GM12878 (cell line): ENCODE measurements at regions not wholly inside any gene's neighbourhood (a gene's known extent, or its start where the extent isn't known, plus 50 kb on each side); places are given as distances from the start of the nearest gene placed in this dataset.

ENCODE experiments used
- ATAC-seq: fragments of 200-7000 bp; cut with Tn5 transposase; 3 replicates; pipeline ENCODE4 v1.9.1; 2020; ENCODE audit warnings: mild to moderate bottlenecking, moderate library complexity
- BruUV-seq: library from RNA; stranded (reverse); fragments of 400-500 nt; replicated peaks from 2 replicates; lab custom pipeline; 2021; lab: Mats Ljungman, UMichigan
- CTCF ChIA-PET: fragments of 300-600 bp; sonication (Branson Sonifier 250); formaldehyde crosslinking; extraction: SDS; loops from one replicate; lab custom pipeline; 2021; ENCODE audit warnings: inconsistent platforms; lab: Yijun Ruan, JAX
- POLR2A ChIA-PET: fragments of 350-600 bp; formaldehyde crosslinking; extraction: SDS; loops from one replicate; lab custom pipeline; 2021; ENCODE audit warnings: inconsistent platforms; lab: Charles Lee
- RAD21 ChIA-PET: fragments of 300-600 bp; sonication (Branson Sonifier 250); formaldehyde crosslinking; loops from one replicate; lab custom pipeline; 2023; ENCODE audit warnings: antibody characterized with exemption; ENCODE audit not compliant: unreplicated experiment; lab: Charles Lee
- SMC1A ChIA-PET: fragments of 300-600 bp; sonication (Branson Sonifier 250); formaldehyde crosslinking; loops from one replicate; lab custom pipeline; 2023; ENCODE audit not compliant: unreplicated experiment, uncharacterized antibody; lab: Charles Lee
- DNase-seq: peaks from one replicate; pipeline ENCODE4 v3.0.0-alpha.2; 2011; ENCODE audit warnings: low read depth, low spot score
- FAIRE-seq: peaks from 3 replicates; lab custom pipeline; 2011; peaks lifted over from hg19 to GRCh38; lab: Jason Lieb, UNC
- H2AFZ ChIP-seq: 2 replicates; pipeline ENCODE4 v1.6.0; 2011; ENCODE audit warnings: low read depth, low read length, control low read depth; ENCODE audit not compliant: control insufficient read depth
- H3K27ac ChIP-seq: 2 replicates; pipeline ENCODE4 v1.5.1; 2011; ENCODE audit warnings: control low read depth; ENCODE audit not compliant: control insufficient read depth, insufficient read depth
- H3K27me3 ChIP-seq, 2 experiments: replicated peaks in 1 of 2; 2 replicates each; pipeline versions ENCODE4 v1.6.0 to v1.6.1; 2011; ENCODE audit warnings: low read length in 1 of 2; ENCODE audit not compliant: control insufficient read depth in 2 of 2, insufficient read depth in 2 of 2
- H3K36me3 ChIP-seq, 2 experiments: 2 replicates each; pipeline ENCODE4 v1.5.1; 2011; ENCODE audit warnings: low read length in 1 of 2; ENCODE audit not compliant: control insufficient read depth in 2 of 2, insufficient read depth in 2 of 2
- H3K4me1 ChIP-seq: 2 replicates; pipeline ENCODE4 v1.6.1; 2011; ENCODE audit warnings: mild to moderate bottlenecking, low read length, moderate library complexity, mixed read lengths; ENCODE audit not compliant: control insufficient read depth, insufficient read depth
- H3K4me2 ChIP-seq: 2 replicates; pipeline ENCODE4 v1.6.0; 2011; ENCODE audit warnings: control low read depth; ENCODE audit not compliant: control insufficient read depth, insufficient read depth
- H3K4me3 ChIP-seq: fragments of 200-600 bp; sonication (generic); 2 replicates; pipeline ENCODE4 v1.5.1; 2016
- H3K79me2 ChIP-seq: 2 replicates; pipeline ENCODE4 v1.6.0; 2011; ENCODE audit warnings: low read length; ENCODE audit not compliant: control insufficient read depth, insufficient read depth
- H3K9ac ChIP-seq: 2 replicates; pipeline ENCODE4 v1.8.0; 2011; ENCODE audit warnings: low read length, control low read depth, mixed read lengths; ENCODE audit not compliant: control insufficient read depth, insufficient read depth
- H3K9me3 ChIP-seq: replicated peaks from 3 replicates; pipeline ENCODE4 v1.5.1; 2011; ENCODE audit warnings: mild to moderate bottlenecking, low read length; ENCODE audit not compliant: control insufficient read depth, insufficient read depth
- H4K20me1 ChIP-seq: 2 replicates; pipeline ENCODE4 v1.6.0; 2011; ENCODE audit not compliant: control insufficient read depth, insufficient read depth
- CBX3 ChIP-seq: fragments of 200-600 bp; sonication (generic); IDR thresholded peaks from 2 replicates; pipeline ENCODE4 v1.6.1; 2016; ENCODE audit warnings: low read depth, borderline replicate concordance
- FOS ChIP-seq: IDR thresholded peaks from 3 replicates; pipeline ENCODE4 v1.6.1; 2011; ENCODE audit warnings: borderline replicate concordance; ENCODE audit not compliant: insufficient read length; ENCODE audit errors: extremely low read depth
- FOXM1 ChIP-seq: IDR thresholded peaks from 2 replicates; pipeline ENCODE4 v1.6.1; 2012; ENCODE audit warnings: low read depth, mild to moderate bottlenecking, inconsistent platforms, low read length, moderate library complexity
- GATAD2B ChIP-seq: fragments of 450-650 bp; conservative IDR thresholded peaks from 2 replicates; pipeline ENCODE4 v1.6.1; 2017; ENCODE audit warnings: low read depth, mild to moderate bottlenecking, moderate library complexity
- HDAC6 ChIP-seq: fragments of 200-600 bp; sonication (generic); IDR thresholded peaks from one replicate; pipeline ENCODE4 v1.8.0; 2017; ENCODE audit warnings: antibody characterized with exemption; ENCODE audit not compliant: unreplicated experiment
- NR2C2 ChIP-seq: IDR thresholded peaks from 2 replicates; pipeline ENCODE4 v1.6.1; 2011; ENCODE audit warnings: borderline replicate concordance, low read depth; ENCODE audit not compliant: control insufficient read depth, insufficient read length
- NRF1 ChIP-seq: conservative IDR thresholded peaks from 2 replicates; pipeline ENCODE4 v1.6.1; 2011; ENCODE audit warnings: mild to moderate bottlenecking, low read depth, low read length, improper control_type of control experiment
- SIX5 ChIP-seq: IDR thresholded peaks from 2 replicates; pipeline ENCODE4 v1.6.1; 2011; ENCODE audit warnings: mild to moderate bottlenecking, low read depth, low read length, moderate library complexity; ENCODE audit not compliant: severe bottlenecking
- TCF7 ChIP-seq: IDR thresholded peaks from 2 replicates; pipeline ENCODE4 v1.6.1; 2014; ENCODE audit warnings: antibody characterized with exemption, borderline replicate concordance
- WRNIP1 ChIP-seq: IDR thresholded peaks from 2 replicates; pipeline ENCODE4 v1.6.1; 2011; ENCODE audit warnings: low read depth, low read length, improper control_type of control experiment, borderline replicate concordance
- YY1 ChIP-seq: IDR thresholded peaks from 2 replicates; pipeline ENCODE4 v1.6.1; 2011; ENCODE audit warnings: low read depth, mild to moderate bottlenecking, low read length
- ZSCAN29 ChIP-seq: fragments of 450-650 bp; IDR thresholded peaks from 2 replicates; pipeline ENCODE4 v1.6.1; 2017; ENCODE audit warnings: mild to moderate bottlenecking, moderate library complexity
- WGBS: methylation state at CpG from one replicate; pipeline ENCODE4 v1.1.6; 2016; ENCODE audit warnings: low lambda C conversion rate; ENCODE audit not compliant: insufficient replicate concordance, insufficient coverage; ENCODE audit errors: missing lambda C conversion rate; 5-methylcytosine and 5-hydroxymethylcytosine counted together
- in situ Hi-C: fragments of 300-500 bp; cut with MboI; formaldehyde crosslinking; loops from 9 replicates; pipeline ENCODE4 v1.14.3; 2018; ENCODE audit warnings: mixed read lengths
- intact Hi-C: fragments of 100-400 bp; cut with micrococcal nuclease; formaldehyde crosslinking; loops from one replicate; pipeline ENCODE4 v1.14.2; 2022; ENCODE audit not compliant: unreplicated experiment
- TF ChIP-seq, protein P1 (sequence below): fragments of 150-350 bp; IDR thresholded peaks from 2 replicates; pipeline ENCODE4 v1.6.1; 2016; ENCODE audit warnings: low read depth, low read length
- TF ChIP-seq, protein P2 (sequence below): IDR thresholded peaks from 2 replicates; pipeline ENCODE4 v1.6.1; 2011; ENCODE audit warnings: low read depth, low read length, improper control_type of control experiment, borderline replicate concordance
- TF ChIP-seq, protein P3 (sequence below): fragments of 450-650 bp; formaldehyde crosslinking; IDR thresholded peaks from 2 replicates; pipeline ENCODE4 v1.4.0; 2022; ENCODE audit warnings: mild to moderate bottlenecking, moderate library complexity

DNA sequence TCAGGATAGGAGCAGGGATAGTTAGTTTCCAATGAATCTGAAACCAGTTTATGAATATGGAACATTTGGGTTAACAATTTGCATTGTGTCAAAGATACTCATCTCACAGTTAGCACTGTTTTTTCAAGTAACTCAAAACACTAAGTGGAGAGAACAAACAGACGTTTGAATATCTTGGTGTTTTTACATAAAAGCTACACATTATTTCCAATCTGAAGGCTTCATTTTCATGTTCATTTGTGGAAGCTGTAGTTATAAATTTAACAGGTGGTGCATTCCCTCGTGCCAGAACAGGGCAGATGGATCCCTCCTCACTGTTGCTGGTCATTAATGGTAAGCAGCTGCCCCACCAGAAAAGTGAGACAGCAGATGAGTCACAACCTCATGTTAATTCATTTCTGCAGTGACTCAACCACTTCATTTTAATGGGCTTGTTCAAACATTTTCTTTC lies 286.9 kb downstream of the TMX3 start (continued):
- TF ChIP-seq SIX5 (no peak), TCF7 (no peak), GATAD2B (no peak), HDAC6 (no peak)
- TF ChIP-seq, protein P1, sequence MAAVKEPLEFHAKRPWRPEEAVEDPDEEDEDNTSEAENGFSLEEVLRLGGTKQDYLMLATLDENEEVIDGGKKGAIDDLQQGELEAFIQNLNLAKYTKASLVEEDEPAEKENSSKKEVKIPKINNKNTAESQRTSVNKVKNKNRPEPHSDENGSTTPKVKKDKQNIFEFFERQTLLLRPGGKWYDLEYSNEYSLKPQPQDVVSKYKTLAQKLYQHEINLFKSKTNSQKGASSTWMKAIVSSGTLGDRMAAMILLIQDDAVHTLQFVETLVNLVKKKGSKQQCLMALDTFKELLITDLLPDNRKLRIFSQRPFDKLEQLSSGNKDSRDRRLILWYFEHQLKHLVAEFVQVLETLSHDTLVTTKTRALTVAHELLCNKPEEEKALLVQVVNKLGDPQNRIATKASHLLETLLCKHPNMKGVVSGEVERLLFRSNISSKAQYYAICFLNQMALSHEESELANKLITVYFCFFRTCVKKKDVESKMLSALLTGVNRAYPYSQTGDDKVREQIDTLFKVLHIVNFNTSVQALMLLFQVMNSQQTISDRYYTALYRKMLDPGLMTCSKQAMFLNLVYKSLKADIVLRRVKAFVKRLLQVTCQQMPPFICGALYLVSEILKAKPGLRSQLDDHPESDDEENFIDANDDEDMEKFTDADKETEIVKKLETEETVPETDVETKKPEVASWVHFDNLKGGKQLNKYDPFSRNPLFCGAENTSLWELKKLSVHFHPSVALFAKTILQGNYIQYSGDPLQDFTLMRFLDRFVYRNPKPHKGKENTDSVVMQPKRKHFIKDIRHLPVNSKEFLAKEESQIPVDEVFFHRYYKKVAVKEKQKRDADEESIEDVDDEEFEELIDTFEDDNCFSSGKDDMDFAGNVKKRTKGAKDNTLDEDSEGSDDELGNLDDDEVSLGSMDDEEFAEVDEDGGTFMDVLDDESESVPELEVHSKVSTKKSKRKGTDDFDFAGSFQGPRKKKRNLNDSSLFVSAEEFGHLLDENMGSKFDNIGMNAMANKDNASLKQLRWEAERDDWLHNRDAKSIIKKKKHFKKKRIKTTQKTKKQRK, result no peak
- TF ChIP-seq, protein P2, sequence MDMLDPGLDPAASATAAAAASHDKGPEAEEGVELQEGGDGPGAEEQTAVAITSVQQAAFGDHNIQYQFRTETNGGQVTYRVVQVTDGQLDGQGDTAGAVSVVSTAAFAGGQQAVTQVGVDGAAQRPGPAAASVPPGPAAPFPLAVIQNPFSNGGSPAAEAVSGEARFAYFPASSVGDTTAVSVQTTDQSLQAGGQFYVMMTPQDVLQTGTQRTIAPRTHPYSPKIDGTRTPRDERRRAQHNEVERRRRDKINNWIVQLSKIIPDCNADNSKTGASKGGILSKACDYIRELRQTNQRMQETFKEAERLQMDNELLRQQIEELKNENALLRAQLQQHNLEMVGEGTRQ, result no peak

DNA sequence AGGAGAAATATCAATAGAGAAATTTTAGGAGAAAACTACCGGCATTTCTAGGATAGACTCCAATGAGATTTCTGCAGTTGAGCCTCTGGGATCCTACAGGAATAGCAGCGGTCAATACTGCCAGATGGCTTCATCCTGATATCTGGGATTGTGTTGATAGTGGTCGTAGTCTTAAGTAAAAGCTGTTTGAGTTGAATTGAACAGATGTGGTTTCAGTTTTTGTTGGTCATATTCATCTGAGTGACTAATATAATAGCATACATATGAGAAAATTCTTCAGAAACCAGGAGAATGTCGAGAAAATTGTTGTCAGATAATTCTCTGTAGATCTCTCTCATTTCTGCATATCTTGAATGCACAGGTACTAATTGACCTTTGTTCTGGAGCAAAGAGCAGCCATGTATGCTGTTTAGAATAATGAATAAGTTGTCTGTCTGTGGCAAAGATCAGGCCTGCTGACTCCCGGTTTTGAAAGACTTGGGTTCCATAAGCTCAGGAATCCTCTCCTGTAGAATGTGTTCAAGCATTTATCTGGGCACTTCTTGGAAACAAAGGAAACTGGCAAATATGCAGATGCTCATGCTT lies 288.1 kb downstream of the TMX3 start:
- no peak for FAIRE-seq
- ChIA-PET POLR2A (no interaction called here), RAD21 (no interaction called here), SMC1A (no interaction called here), CTCF (no interaction called here)
- intact Hi-C loops (no loop called here), in situ Hi-C loops (no loop called here)
- no TSS peak for BruUV-seq
- no peak for ATAC-seq
- 23% methylated on average over 5 of the region's 5 CpGs for whole genome bisulfite sequencing
- Histone ChIP-seq H3K27me3 (no peaks in the 10 kb centered on the region), H3K9me3 (no peaks in the 10 kb centered on the region), H3K27ac (no peak overlapping the region), H2AFZ (no peak overlapping the region), H3K4me2 (no peak overlapping the region), H3K36me3 (no peaks in the 10 kb centered on the region), H3K4me3 (no peak overlapping the region), H4K20me1 (no peaks in the 10 kb centered on the region), H3K9ac (no peak overlapping the region), H3K4me1 (no peaks in the 10 kb centered on the region), H3K79me2 (no peaks in the 10 kb centered on the region)
- no peak for DNase-seq
- TF ChIP-seq WRNIP1, result no peak
- no peak for TF ChIP-seq NR2C2
- TF ChIP-seq ZSCAN29, result no peak
- TF ChIP-seq CBX3, result no peak
- no peak for TF ChIP-seq NRF1
- TF ChIP-seq FOS, result no peak
- TF ChIP-seq FOXM1, result no peak
- TF ChIP-seq, protein P3, sequence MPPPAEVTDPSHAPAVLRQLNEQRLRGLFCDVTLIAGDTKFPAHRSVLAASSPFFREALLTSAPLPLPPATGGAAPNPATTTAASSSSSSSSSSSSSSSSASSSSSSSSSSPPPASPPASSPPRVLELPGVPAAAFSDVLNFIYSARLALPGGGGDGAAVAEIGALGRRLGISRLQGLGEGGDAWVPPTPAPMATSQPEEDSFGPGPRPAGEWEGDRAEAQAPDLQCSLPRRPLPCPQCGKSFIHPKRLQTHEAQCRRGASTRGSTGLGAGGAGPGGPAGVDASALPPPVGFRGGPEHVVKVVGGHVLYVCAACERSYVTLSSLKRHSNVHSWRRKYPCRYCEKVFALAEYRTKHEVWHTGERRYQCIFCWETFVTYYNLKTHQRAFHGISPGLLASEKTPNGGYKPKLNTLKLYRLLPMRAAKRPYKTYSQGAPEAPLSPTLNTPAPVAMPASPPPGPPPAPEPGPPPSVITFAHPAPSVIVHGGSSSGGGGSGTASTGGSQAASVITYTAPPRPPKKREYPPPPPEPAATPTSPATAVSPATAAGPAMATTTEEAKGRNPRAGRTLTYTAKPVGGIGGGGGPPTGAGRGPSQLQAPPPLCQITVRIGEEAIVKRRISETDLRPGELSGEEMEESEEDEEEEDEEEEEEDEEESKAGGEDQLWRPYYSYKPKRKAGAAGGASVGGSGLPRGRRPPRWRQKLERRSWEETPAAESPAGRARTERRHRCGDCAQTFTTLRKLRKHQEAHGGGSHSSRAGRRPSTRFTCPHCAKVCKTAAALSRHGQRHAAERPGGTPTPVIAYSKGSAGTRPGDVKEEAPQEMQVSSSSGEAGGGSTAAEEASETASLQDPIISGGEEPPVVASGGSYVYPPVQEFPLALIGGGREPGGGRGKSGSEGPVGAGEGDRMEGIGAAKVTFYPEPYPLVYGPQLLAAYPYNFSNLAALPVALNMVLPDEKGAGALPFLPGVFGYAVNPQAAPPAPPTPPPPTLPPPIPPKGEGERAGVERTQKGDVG (CRISPR knock-in tag), result no peak
- TF ChIP-seq YY1, result no peak
